Progenitor cell of endocrine pancreas (in vitro differentiated cells): ENCODE measurements at regions not wholly inside any gene's neighbourhood (a gene's known extent, or its start where the extent isn't known, plus 50 kb on each side); places are given as distances from the start of the nearest gene placed in this dataset.

Experiments
- DNase-seq: peaks from one replicate; pipeline ENCODE4 v3.0.0; 2021; ENCODE audit warnings: low spot score; ENCODE audit not compliant: unreplicated experiment
- H3K27ac Mint-ChIP-seq: 2 replicates; pipeline ENCODE4 v1.8.0; 2021; ENCODE audit warnings: mild to moderate bottlenecking, moderate library complexity, mixed read lengths
- H3K27me3 Mint-ChIP-seq: 2 replicates; pipeline ENCODE4 v1.8.0; 2021; ENCODE audit warnings: mixed read lengths
- H3K36me3 Mint-ChIP-seq: 2 replicates; pipeline ENCODE4 v1.8.0; 2022; ENCODE audit warnings: mixed read lengths; ENCODE audit not compliant: insufficient read depth
- H3K4me1 Mint-ChIP-seq: 2 replicates; pipeline ENCODE4 v1.8.0; 2021; ENCODE audit warnings: low read depth, mixed read lengths
- H3K4me3 Mint-ChIP-seq: 2 replicates; pipeline ENCODE4 v1.8.0; 2021; ENCODE audit warnings: low read depth, mild to moderate bottlenecking, moderate library complexity, mixed read lengths
- H3K9me3 Mint-ChIP-seq: 2 replicates; pipeline ENCODE4 v1.8.0; 2021; ENCODE audit warnings: low read depth, mixed read lengths
- TF ChIP-seq, protein P1 (sequence below): fragments of 200-600 bp; sonication (generic); IDR thresholded peaks from one replicate; pipeline ENCODE4 v1.5.0; 2021; ENCODE audit warnings: antibody characterized with exemption, mild to moderate bottlenecking; ENCODE audit not compliant: unreplicated experiment

DNA sequence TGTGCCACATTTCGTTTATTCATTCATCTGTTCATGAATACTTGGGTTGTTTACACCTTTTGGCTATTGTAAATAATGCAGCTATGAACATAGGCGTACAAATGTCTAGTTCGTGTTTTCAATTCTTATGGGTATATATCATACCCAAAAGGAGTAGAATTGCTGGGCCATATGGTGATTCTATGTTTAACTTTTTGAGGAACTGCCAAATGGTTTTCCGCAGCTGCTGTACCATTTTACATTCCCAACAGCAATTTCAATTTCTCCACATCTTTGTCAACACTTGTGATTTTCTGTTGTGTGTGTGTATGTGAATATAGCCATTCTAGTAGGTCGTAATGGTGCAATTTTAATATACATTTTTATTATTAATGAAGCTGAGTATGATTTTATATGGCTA is 326.2 kb downstream of the ETNK1 start:
- Mint-ChIP-seq H3K9me3 (no peaks in the 10 kb centered on the region), H3K27me3 (no peaks in the 10 kb centered on the region), H3K4me1 (no peaks in the 10 kb centered on the region), H3K4me3 (no peak overlapping the region), H3K36me3 (no peaks in the 10 kb centered on the region), H3K27ac (no peak overlapping the region)
- no peak for DNase-seq
- TF ChIP-seq, protein P1, sequence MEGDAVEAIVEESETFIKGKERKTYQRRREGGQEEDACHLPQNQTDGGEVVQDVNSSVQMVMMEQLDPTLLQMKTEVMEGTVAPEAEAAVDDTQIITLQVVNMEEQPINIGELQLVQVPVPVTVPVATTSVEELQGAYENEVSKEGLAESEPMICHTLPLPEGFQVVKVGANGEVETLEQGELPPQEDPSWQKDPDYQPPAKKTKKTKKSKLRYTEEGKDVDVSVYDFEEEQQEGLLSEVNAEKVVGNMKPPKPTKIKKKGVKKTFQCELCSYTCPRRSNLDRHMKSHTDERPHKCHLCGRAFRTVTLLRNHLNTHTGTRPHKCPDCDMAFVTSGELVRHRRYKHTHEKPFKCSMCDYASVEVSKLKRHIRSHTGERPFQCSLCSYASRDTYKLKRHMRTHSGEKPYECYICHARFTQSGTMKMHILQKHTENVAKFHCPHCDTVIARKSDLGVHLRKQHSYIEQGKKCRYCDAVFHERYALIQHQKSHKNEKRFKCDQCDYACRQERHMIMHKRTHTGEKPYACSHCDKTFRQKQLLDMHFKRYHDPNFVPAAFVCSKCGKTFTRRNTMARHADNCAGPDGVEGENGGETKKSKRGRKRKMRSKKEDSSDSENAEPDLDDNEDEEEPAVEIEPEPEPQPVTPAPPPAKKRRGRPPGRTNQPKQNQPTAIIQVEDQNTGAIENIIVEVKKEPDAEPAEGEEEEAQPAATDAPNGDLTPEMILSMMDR: no peak

DNA sequence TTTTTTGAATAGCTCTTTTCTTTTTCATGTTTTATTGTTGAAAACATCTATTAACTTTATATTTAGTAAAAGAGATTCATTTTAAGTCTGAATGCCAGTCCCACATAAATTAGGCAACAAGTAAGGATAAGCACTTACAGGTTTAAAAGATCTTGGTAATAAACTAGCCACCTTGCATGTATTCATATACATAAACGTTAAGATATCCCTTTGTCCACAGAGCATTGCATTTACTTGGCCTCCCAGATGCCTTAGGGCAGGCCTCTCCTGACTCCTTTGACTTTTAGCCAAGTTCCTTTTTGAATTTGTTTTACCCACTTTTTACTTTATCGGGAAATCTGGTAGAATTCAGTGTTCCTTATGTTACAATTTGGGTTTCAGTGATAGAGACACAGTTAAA is 331.7 kb downstream of the ETNK1 start:
- Mint-ChIP-seq H3K4me1 (no peaks in the 10 kb centered on the region), H3K36me3 (no peaks in the 10 kb centered on the region), H3K27me3 (no peaks in the 10 kb centered on the region), H3K27ac (no peak overlapping the region), H3K9me3 (no peaks in the 10 kb centered on the region), H3K4me3 (no peak overlapping the region)
- no peak for DNase-seq
- TF ChIP-seq, protein P1: no peak

DNA sequence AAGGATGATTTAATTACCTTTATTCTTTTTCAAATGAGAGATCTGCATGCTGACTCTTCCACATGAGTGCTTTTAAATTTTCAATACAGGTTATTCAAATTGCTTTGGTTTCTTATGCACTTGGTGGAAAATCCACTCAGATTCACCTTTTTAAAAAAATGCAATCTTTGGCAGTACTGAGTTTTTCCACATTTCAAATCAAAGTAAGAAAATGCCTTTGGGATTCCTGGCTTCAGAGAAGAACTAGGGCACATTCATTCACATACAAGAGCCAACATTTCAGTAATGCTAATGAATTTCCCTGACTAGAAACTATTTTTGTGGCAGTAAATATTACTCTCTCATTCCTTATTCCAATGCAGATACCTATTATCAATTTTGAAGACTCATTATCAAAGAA is 342.2 kb downstream of the ETNK1 start:
- no peaks in the 10 kb centered on the region for H3K27me3 Mint-ChIP-seq
- no peak overlapping the region for H3K27ac Mint-ChIP-seq
- DNase-seq: no peak
- no peak overlapping the region for H3K4me3 Mint-ChIP-seq
- no peaks in the 10 kb centered on the region for H3K36me3 Mint-ChIP-seq
- H3K9me3 Mint-ChIP-seq: no peaks in the 10 kb centered on the region
- TF ChIP-seq, protein P1: no peak
- H3K4me1 Mint-ChIP-seq: no peaks in the 10 kb centered on the region

DNA sequence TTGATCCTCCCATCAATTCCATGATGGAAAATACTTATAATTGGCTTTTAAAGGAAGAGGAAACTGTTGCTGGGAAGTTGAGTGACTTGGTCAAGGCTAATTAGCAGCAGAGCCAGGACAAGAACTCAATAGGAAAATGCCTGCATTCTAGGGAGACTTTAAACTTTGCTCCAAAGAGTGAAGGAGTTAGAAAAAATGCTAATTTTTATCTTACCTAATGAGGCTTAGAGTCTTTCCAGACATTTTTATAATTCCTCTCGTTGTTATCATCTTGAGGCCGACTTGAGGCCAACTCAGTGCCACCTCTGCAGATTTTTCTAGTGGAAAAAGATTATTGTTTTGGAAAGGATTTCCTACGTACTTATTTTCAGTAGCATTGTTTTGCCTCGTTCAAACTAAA is 344.6 kb downstream of the ETNK1 start:
- TF ChIP-seq, protein P1: no peak
- no peak overlapping the region for H3K27ac Mint-ChIP-seq
- H3K27me3 Mint-ChIP-seq: no peaks in the 10 kb centered on the region
- no peak overlapping the region for H3K4me3 Mint-ChIP-seq
- no peaks in the 10 kb centered on the region for H3K4me1 Mint-ChIP-seq
- DNase-seq: no peak
- no peaks in the 10 kb centered on the region for H3K9me3 Mint-ChIP-seq
- no peaks in the 10 kb centered on the region for H3K36me3 Mint-ChIP-seq

DNA sequence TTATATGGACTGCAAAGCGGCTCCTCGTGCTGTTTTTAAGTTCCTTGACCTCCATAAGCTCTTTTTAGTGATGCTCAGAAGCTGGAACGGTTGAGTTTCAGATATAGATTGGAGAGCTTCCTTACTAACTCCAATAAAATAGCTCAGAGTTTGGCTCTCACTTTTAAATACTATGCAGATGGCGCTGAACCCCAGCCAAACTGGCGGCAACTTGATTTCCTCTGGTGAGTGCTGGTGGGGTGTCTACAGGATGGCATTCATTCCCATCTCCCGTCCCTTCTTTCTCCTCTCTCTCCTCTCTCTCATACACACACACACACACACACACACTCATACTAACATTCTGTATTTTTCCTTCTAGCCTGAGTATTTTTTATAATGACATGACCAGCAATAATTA is 346.3 kb downstream of the ETNK1 start:
- H3K4me3 Mint-ChIP-seq: no peak overlapping the region
- H3K27ac Mint-ChIP-seq: no peak overlapping the region
- H3K4me1 Mint-ChIP-seq: no peaks in the 10 kb centered on the region
- H3K9me3 Mint-ChIP-seq: no peaks in the 10 kb centered on the region
- DNase-seq: no peak
- no peaks in the 10 kb centered on the region for H3K36me3 Mint-ChIP-seq
- TF ChIP-seq, protein P1: no peak
- no peaks in the 10 kb centered on the region for H3K27me3 Mint-ChIP-seq
